GM12873 (cell line): ENCODE measurements at regions not wholly inside any gene's neighbourhood (a gene's known extent, or its start where the extent isn't known, plus 50 kb on each side); places are given as distances from the start of the nearest gene placed in this dataset.

Experiments
- CTCF ChIP-seq: IDR thresholded peaks from 2 replicates; pipeline ENCODE4 v1.5.1; 2012; ENCODE audit warnings: low read depth, mild to moderate bottlenecking, moderate library complexity, low read length, control low read depth; ENCODE audit not compliant: insufficient read depth; ENCODE audit errors: missing control alignments

GRCh38 chr15:91400481-91400880 lies 300.4 kb downstream of the SV2B start:
- no peak for TF ChIP-seq CTCF

- TF ChIP-seq CTCF, result no peak
Observed at GRCh38 chr15:91407269-91407889, 307.3 kb downstream of the SV2B start.

- no peak for TF ChIP-seq CTCF
Observed at GRCh38 chr15:91408476-91409076, 308.5 kb downstream of the SV2B start.

- TF ChIP-seq CTCF, result no peak
Observed at GRCh38 chr15:91409387-91409786, 309.3 kb downstream of the SV2B start.

- TF ChIP-seq CTCF, result no peak
Observed at GRCh38 chr15:91411586-91411985, 311.5 kb downstream of the SV2B start.

GRCh38 chr15:91412138-91412928 lies 312.3 kb downstream of the SV2B start:
- no peak for TF ChIP-seq CTCF

GRCh38 chr15:91413142-91413541 lies 313.1 kb downstream of the SV2B start:
- no peak for TF ChIP-seq CTCF
